ENCODE measurements at regions not wholly inside any gene's neighbourhood (a gene's known extent, or its start where the extent isn't known, plus 50 kb on each side); places are given as distances from the start of the nearest gene placed in this dataset.

DNA sequence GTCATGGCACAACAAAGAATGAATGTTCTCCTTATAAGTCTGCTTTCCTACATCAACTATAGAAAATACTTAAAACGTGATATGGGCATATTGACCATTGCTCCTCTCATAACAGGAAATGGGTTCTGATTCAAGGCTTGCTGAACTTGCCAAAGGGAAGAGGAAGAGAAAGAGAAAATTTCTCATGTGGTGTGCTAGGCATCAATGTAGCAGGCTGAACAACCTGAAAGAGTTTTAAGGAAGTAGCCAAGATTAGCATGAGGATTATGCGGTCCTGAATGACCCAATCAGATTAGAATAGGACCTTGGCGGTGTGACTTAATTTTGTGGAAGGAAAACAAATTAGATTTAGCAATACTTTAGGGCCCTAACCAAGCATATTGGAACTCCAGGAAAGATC is 617.7 kb upstream of the CDH11 start:
- DNase-seq (ENCODE audit: low read depth in 1 of 2, low spot score in 2 of 2): no peak
- no peaks in the 10 kb centered on the region for H3K79me1 ChIP-seq (ENCODE audit: low read depth, low read length)
- no peak overlapping the region for H2BK5ac ChIP-seq (ENCODE audit: low read depth, low read length)
- ChIA-PET CTCF (ENCODE audit: partially characterized antibody) (no interaction called here), POLR2A (ENCODE audit: partially characterized antibody) (no interaction called here)
- no peak overlapping the region for H3K4me3 ChIP-seq (ENCODE audit: extremely low read depth in 1 of 4, insufficient read depth in 2 of 4, low read depth in 3 of 4, low read length in 4 of 4)
- no peaks in the 10 kb centered on the region for H3K36me3 ChIP-seq (ENCODE audit: control insufficient read depth in 2 of 4, insufficient read depth in 4 of 4, low read length in 3 of 4)
- 92% methylated on average over 3 of the region's 3 CpGs; no CpG with 5 or more reads in 1 of the 2 experiments for WGBS, 2 experiments (ENCODE audit: extremely low coverage in 1 of 2, insufficient coverage in 1 of 2, insufficient read length in 1 of 2, insufficient replicate concordance in 2 of 2, low coverage in 1 of 2, low lambda C conversion rate in 2 of 2, missing lambda C conversion rate in 1 of 2)
- H3K18ac ChIP-seq (ENCODE audit: extremely low read depth, low read length): no peak overlapping the region
- no peak overlapping the region for H3K4ac ChIP-seq (replicated peaks; ENCODE audit: insufficient read length, low read depth, low read length)
- no peak overlapping the region for H2AK5ac ChIP-seq (ENCODE audit: low read depth, low read length)
- peaks cover 0 to 2% (median under 1%) of the 10 kb centered on the region in 4 experiments; a peak in 2 of 7 replicates for H3K4me1 ChIP-seq (replicated peaks in 1 of 4; ENCODE audit: control insufficient read depth in 3 of 4, insufficient read depth in 4 of 4, low read length in 3 of 4)
- H3K27me3 ChIP-seq (replicated peaks in 1 of 4; ENCODE audit: control insufficient read depth in 3 of 4, extremely low read depth in 1 of 4, insufficient read depth in 3 of 4, low read length in 3 of 4): no peaks in the 10 kb centered on the region
- H3K79me2 ChIP-seq (ENCODE audit: control insufficient read depth in 1 of 2, insufficient read depth in 2 of 2, low read length in 2 of 2): no peaks in the 10 kb centered on the region
- H4K8ac ChIP-seq (ENCODE audit: extremely low read depth, insufficient read depth, low read length): no peak overlapping the region
- no peak for FAIRE-seq
- no peak overlapping the region for H2AFZ ChIP-seq (ENCODE audit: low read length)
- no peak for TF ChIP-seq CTBP2 (IDR thresholded peaks at IDR 0.05; ENCODE audit: borderline replicate concordance, insufficient read depth, insufficient read length, low read length)
- no peak for TF ChIP-seq HDAC6 (IDR thresholded peaks at IDR 0.05; ENCODE audit: low read depth, low read length)
- no peak overlapping the region for H4K91ac ChIP-seq (replicated peaks; ENCODE audit: insufficient read length, low read length)
- no peak overlapping the region for H3K56ac ChIP-seq (replicated peaks; ENCODE audit: insufficient read length, low read depth, low read length)
- H3K14ac ChIP-seq (ENCODE audit: insufficient read length): no peak overlapping the region
- no peak overlapping the region for H2BK12ac ChIP-seq (ENCODE audit: low read depth, low read length)
- no peak overlapping the region for H2BK20ac ChIP-seq (ENCODE audit: low read length)
- no peak overlapping the region for H4K5ac ChIP-seq (ENCODE audit: insufficient read length, low read depth, low read length)
- no peaks in the 10 kb centered on the region for H3K9me3 ChIP-seq (ENCODE audit: insufficient read depth in 2 of 2, low read depth in 1 of 2, low read length in 1 of 2)
- no peak overlapping the region for H3K4me2 ChIP-seq (ENCODE audit: insufficient read depth in 1 of 2, low read depth in 2 of 2, low read length in 2 of 2)
- no peak overlapping the region for H2BK120ac ChIP-seq (replicated peaks; ENCODE audit: low read depth, low read length)
- H3K9ac ChIP-seq (replicated peaks in 1 of 4; ENCODE audit: extremely low read depth in 1 of 4, low read depth in 3 of 4, low read length in 3 of 4): no peak overlapping the region
- H3K23ac ChIP-seq (ENCODE audit: insufficient read length): no peak overlapping the region
- H3K23me2 ChIP-seq (ENCODE audit: low read depth, low read length): no peaks in the 10 kb centered on the region
- H2BK15ac ChIP-seq (ENCODE audit: low read length): no peak overlapping the region
- H4K20me1 ChIP-seq (replicated peaks in 1 of 2; ENCODE audit: control insufficient read depth in 1 of 2, insufficient read depth in 2 of 2, low read length in 2 of 2): no peaks in the 10 kb centered on the region
- no peak overlapping the region for H3K27ac ChIP-seq (ENCODE audit: low read depth, low read length)

All from H1 (cell line).